Liver (tissue), 3 donors: ENCODE measurements at regions not wholly inside any gene's neighbourhood (a gene's known extent, or its start where the extent isn't known, plus 50 kb on each side); places are given as distances from the start of the nearest gene placed in this dataset.

ENCODE experiments used
- CTCF ChIP-seq: fragments of 150-350 bp; IDR thresholded peaks from 2 replicates; pipeline ENCODE4 v1.5.1; 2017; ENCODE audit warnings: improper control_type of control experiment, low read depth, low read length; ENCODE audit not compliant: missing input control
- EGR1 ChIP-seq, 2 donors: IDR thresholded peaks; 2 replicates each; pipeline ENCODE4 v1.6.1; 2016 to 2018; ENCODE audit warnings: antibody characterized with exemption in 2 of 2, low read depth in 2 of 2
- HNF4G ChIP-seq: IDR thresholded peaks from 2 replicates; pipeline ENCODE4 v1.6.1; 2016; ENCODE audit warnings: antibody characterized with exemption
- JUND ChIP-seq, 2 donors: IDR thresholded peaks; 2 replicates each; pipeline ENCODE4 v1.6.1; 2016; ENCODE audit warnings: antibody characterized with exemption in 2 of 2
- MAX ChIP-seq: IDR thresholded peaks from 2 replicates; pipeline ENCODE4 v1.6.1; 2016; ENCODE audit warnings: antibody characterized with exemption
- RAD21 ChIP-seq, 2 donors: IDR thresholded peaks; 2 replicates each; pipeline ENCODE4 v1.6.1; 2016; ENCODE audit warnings: antibody characterized with exemption in 2 of 2, mild to moderate bottlenecking in 2 of 2
- REST ChIP-seq: IDR thresholded peaks from 2 replicates; pipeline ENCODE4 v1.6.1; 2016; ENCODE audit warnings: antibody characterized with exemption, mild to moderate bottlenecking
- RXRA ChIP-seq, 2 donors: IDR thresholded peaks; 2 replicates each; pipeline ENCODE4 v1.6.1; 2017 to 2018; ENCODE audit warnings: antibody characterized with exemption in 2 of 2, mild to moderate bottlenecking in 1 of 2
- SP1 ChIP-seq: IDR thresholded peaks from 2 replicates; pipeline ENCODE4 v1.6.1; 2018; ENCODE audit warnings: antibody characterized with exemption, mild to moderate bottlenecking
- YY1 ChIP-seq: IDR thresholded peaks from 2 replicates; pipeline ENCODE4 v1.6.1; 2016; ENCODE audit warnings: antibody characterized with exemption, mild to moderate bottlenecking
- ZBTB33 ChIP-seq: IDR thresholded peaks from 2 replicates; pipeline ENCODE4 v1.6.1; 2016; ENCODE audit warnings: antibody characterized with exemption
- TF ChIP-seq, protein P1 (sequence below): IDR thresholded peaks from 2 replicates; pipeline ENCODE4 v1.6.1; 2016; ENCODE audit warnings: antibody characterized with exemption
- donor health status: healthy.
- donor health status: healthy.

DNA sequence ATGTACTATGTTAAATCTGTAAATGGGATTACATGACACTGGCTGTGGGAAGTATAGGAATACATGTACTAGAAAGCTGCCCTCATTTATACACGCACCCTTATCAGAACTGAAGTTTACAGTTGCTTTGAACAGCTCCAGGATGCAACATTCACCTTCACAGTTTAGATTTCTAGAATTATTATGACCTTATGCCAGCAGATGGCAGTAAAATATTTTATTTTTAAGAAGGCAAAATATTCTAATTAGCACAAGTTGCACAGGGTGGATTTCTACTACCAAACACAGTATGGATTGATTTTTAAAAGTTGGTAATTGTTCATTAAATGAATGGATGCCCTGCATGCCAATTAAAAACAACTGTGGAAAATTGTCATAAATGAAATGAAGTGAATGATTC lies 670.4 kb downstream of the KCNJ3 start:
- TF ChIP-seq RAD21 (IDR thresholded peaks at IDR 0.05): peak; percentile 25 to 39
- TF ChIP-seq REST: no peak
- TF ChIP-seq CTCF: peak; percentile 2
- TF ChIP-seq EGR1 (IDR thresholded peaks at IDR 0.05; ENCODE audit: low read depth in 2 of 2): no peak
- no peak for TF ChIP-seq YY1
- no peak for TF ChIP-seq ZBTB33
- no peak for TF ChIP-seq MAX
- TF ChIP-seq HNF4G: no peak
- no peak for TF ChIP-seq RXRA (IDR thresholded peaks at IDR 0.05)
- TF ChIP-seq, protein P1, sequence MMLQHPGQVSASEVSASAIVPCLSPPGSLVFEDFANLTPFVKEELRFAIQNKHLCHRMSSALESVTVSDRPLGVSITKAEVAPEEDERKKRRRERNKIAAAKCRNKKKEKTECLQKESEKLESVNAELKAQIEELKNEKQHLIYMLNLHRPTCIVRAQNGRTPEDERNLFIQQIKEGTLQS: no peak
- no peak for TF ChIP-seq JUND (IDR thresholded peaks at IDR 0.05)
- TF ChIP-seq SP1: no peak
